ENCODE measurements at regions not wholly inside any gene's neighbourhood (a gene's known extent, or its start where the extent isn't known, plus 50 kb on each side); places are given as distances from the start of the nearest gene placed in this dataset.

DNA sequence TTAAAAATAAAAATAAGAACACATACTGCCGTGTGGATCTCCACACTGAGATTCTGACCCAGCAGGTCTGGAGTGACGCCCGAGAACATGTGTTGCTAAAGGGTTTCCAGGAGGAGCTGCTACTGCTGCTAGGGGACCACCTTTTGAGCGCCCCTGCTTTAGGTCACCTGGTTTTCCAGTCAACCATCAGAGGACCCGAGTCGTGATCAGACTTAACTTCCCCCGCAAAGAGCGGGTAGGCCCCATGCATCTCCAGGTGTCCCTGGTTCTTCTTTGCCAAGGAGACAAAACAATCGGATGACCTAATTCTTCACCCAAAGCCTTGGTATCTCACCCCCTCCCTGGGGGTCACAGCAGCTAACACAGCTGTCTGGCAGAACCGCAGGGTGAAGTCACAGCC is 51.1 kb upstream of the STX16 start (continued):
- TF ChIP-seq CHD7 (IDR thresholded peaks at IDR 0.05; ENCODE audit: insufficient replicate concordance, low read length) (no peak), NRF1 (IDR thresholded peaks at IDR 0.05; ENCODE audit: low read depth, low read length) (no peak)

All from H1 (cell line).